Peyer's patch (tissue), 4 donors: ENCODE measurements at regions not wholly inside any gene's neighbourhood (a gene's known extent, or its start where the extent isn't known, plus 50 kb on each side); places are given as distances from the start of the nearest gene placed in this dataset.

Experiments used
- POLR2A ChIP-seq, 2 donors: fragments of 450-650 bp; IDR thresholded peaks; one replicate each; pipeline ENCODE4 v1.5.1; 2017; ENCODE audit warnings: antibody characterized with exemption in 2 of 2, mild to moderate bottlenecking in 2 of 2, moderate library complexity in 2 of 2
- TF ChIP-seq, protein P1 (sequence below), 6 experiments: fragments of 450-650 bp in 4 of 6; fragments of 200-600 bp in 2 of 6; sonication (generic) in 1 of 6; IDR thresholded peaks; one replicate each; pipeline ENCODE4 v1.5.1; 2017 to 2019; ENCODE audit warnings: antibody characterized with exemption in 6 of 6, mild to moderate bottlenecking in 3 of 6, moderate library complexity in 1 of 6

DNA sequence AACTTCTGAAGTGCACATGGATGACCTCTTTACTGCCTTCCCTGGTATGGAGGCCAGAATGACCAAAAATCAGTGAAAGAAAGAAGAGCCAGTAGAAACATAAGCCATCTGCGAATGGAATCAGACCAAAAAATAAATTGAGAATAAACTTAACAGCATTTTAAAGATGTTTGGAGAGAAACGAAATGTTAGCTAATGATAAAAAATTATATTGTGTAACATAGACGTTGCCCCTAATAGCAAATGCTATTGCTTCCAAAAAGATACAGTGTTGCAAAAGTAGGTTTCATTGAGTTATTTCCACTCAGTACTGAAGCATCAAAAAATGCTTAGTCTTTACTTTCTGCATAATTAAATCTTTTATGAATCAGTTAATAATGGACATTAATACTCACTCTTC is 371.7 kb downstream of the LIG4 start:
- no peak for TF ChIP-seq POLR2A (IDR thresholded peaks at IDR 0.05)
- TF ChIP-seq, protein P1, sequence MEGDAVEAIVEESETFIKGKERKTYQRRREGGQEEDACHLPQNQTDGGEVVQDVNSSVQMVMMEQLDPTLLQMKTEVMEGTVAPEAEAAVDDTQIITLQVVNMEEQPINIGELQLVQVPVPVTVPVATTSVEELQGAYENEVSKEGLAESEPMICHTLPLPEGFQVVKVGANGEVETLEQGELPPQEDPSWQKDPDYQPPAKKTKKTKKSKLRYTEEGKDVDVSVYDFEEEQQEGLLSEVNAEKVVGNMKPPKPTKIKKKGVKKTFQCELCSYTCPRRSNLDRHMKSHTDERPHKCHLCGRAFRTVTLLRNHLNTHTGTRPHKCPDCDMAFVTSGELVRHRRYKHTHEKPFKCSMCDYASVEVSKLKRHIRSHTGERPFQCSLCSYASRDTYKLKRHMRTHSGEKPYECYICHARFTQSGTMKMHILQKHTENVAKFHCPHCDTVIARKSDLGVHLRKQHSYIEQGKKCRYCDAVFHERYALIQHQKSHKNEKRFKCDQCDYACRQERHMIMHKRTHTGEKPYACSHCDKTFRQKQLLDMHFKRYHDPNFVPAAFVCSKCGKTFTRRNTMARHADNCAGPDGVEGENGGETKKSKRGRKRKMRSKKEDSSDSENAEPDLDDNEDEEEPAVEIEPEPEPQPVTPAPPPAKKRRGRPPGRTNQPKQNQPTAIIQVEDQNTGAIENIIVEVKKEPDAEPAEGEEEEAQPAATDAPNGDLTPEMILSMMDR (IDR thresholded peaks at IDR 0.05) = no peak
